K562 (cell line): ENCODE measurements at regions not wholly inside any gene's neighbourhood (a gene's known extent, or its start where the extent isn't known, plus 50 kb on each side); places are given as distances from the start of the nearest gene placed in this dataset.

Experiments used
- CREB3 ChIP-seq: fragments of 450-650 bp; conservative IDR thresholded peaks from 2 replicates; pipeline ENCODE4 v1.6.1; 2016; ENCODE audit warnings: missing genetic modification characterization, low read depth, mild to moderate bottlenecking, missing compliant biosample characterization, moderate library complexity
- CREM ChIP-seq: IDR thresholded peaks from 2 replicates; pipeline ENCODE4 v1.6.1; 2014; ENCODE audit warnings: antibody characterized with exemption, low read depth
- FIP1L1 ChIP-seq: fragments of 200-400 bp; formaldehyde crosslinking; IDR thresholded peaks from 2 replicates; pipeline ENCODE4 v1.6.1; 2018; ENCODE audit warnings: mild to moderate bottlenecking, low read depth, low read length; ENCODE audit not compliant: poor library complexity, severe bottlenecking
- IRF1 ChIP-seq: sonication (generic); formaldehyde crosslinking; IDR thresholded peaks from 2 replicates; pipeline ENCODE4 v1.8.0; 2022; ENCODE audit warnings: missing genetic modification reagents, mild to moderate bottlenecking, borderline replicate concordance
- MAFK ChIP-seq: IDR thresholded peaks from 2 replicates; pipeline ENCODE4 v1.6.1; 2011; ENCODE audit warnings: low read length, improper control_type of control experiment
- MAX ChIP-seq: sonication (generic); formaldehyde crosslinking; IDR thresholded peaks from 2 replicates; pipeline ENCODE4 v1.9.0; 2022; ENCODE audit warnings: mild to moderate bottlenecking, missing genetic modification reagents
- NR2C2 ChIP-seq, 2 experiments: fragments of 200-800 bp in 1 of 2; sonication (Bioruptor generic) in 1 of 2; sonication (generic) in 1 of 2; formaldehyde crosslinking in 1 of 2; IDR thresholded peaks; 2 replicates each; pipeline versions ENCODE4 v1.6.1 to v1.8.0; 2016 to 2022; ENCODE audit warnings: mild to moderate bottlenecking in 1 of 2, missing compliant biosample characterization in 1 of 2, missing genetic modification characterization in 1 of 2, missing genetic modification reagents in 1 of 2
- NUFIP1 ChIP-seq: fragments of 450-650 bp; IDR thresholded peaks from 2 replicates; pipeline ENCODE4 v1.6.1; 2018; ENCODE audit not compliant: partially characterized antibody
- POLR3A ChIP-seq: IDR thresholded peaks from 2 replicates; pipeline ENCODE4 v1.6.1; 2011; ENCODE audit warnings: borderline replicate concordance, mild to moderate bottlenecking, moderate library complexity; ENCODE audit not compliant: insufficient read length, insufficient read depth; ENCODE audit errors: extremely low read depth
- SMARCA4 ChIP-seq: fragments of 450-650 bp; IDR thresholded peaks from 2 replicates; pipeline ENCODE4 v1.6.1; 2016
- SRSF7 ChIP-seq: fragments of 200-400 bp; formaldehyde crosslinking; optimal IDR thresholded peaks from 2 replicates; pipeline ENCODE3; 2017; ENCODE audit warnings: mild to moderate bottlenecking, low read depth, low read length
- STAT5A ChIP-seq: IDR thresholded peaks from 2 replicates; pipeline ENCODE4 v1.6.1; 2012; ENCODE audit warnings: low read length, inconsistent platforms, borderline replicate concordance
- STAT5B ChIP-seq: fragments of 250-450 bp; sonication (Bioruptor Pico); IDR thresholded peaks from 2 replicates; pipeline ENCODE4 v1.8.0; 2021; ENCODE audit warnings: mild to moderate bottlenecking, inconsistent platforms
- TEAD2 ChIP-seq: fragments of 450-650 bp; IDR thresholded peaks from 2 replicates; pipeline ENCODE4 v1.6.1; 2016; ENCODE audit warnings: missing genetic modification characterization, control low read depth, missing compliant biosample characterization
- TRIM24 ChIP-seq, 2 experiments: fragments of 450-650 bp; IDR thresholded peaks; 2 replicates each; pipeline ENCODE4 v1.6.1; 2016
- ZNF3 ChIP-seq: fragments of 250-450 bp; sonication (Bioruptor Pico); IDR thresholded peaks from 2 replicates; pipeline ENCODE4 v1.5.0; 2021; ENCODE audit warnings: mild to moderate bottlenecking, moderate library complexity
- ZNF384 ChIP-seq: IDR thresholded peaks from 2 replicates; pipeline ENCODE4 v1.6.1; 2012; ENCODE audit warnings: low read depth, low read length, improper control_type of control experiment
- ZNF584 ChIP-seq: fragments of 200-800 bp; sonication (Bioruptor generic); IDR thresholded peaks from 2 replicates; pipeline ENCODE4 v1.6.1; 2016; ENCODE audit warnings: low read depth, mild to moderate bottlenecking, missing genetic modification characterization, missing compliant biosample characterization
- TF ChIP-seq, protein P1 (sequence below), 2 experiments: fragments of 450-650 bp in 1 of 2; sonication (generic) in 1 of 2; formaldehyde crosslinking in 1 of 2; IDR thresholded peaks in 1 of 2; conservative IDR thresholded peaks in 1 of 2; 2 replicates each; pipeline versions ENCODE4 v1.6.1 to v1.8.1; 2016 to 2023; ENCODE audit warnings: mild to moderate bottlenecking in 2 of 2, moderate library complexity in 2 of 2, inconsistent platforms in 1 of 2, missing genetic modification reagents in 1 of 2
- TF ChIP-seq, protein P2 (sequence below): fragments of 450-650 bp; formaldehyde crosslinking; IDR thresholded peaks from 2 replicates; pipeline ENCODE4 v1.4.0; 2022; ENCODE audit warnings: missing genetic modification characterization
- TF ChIP-seq, protein P3 (sequence below), 3 experiments: fragments of 200-800 bp in 1 of 3; sonication (Bioruptor generic) in 1 of 3; sonication (generic) in 1 of 3; formaldehyde crosslinking in 1 of 3; IDR thresholded peaks; 2 replicates each; pipeline versions ENCODE4 v1.6.1 to v1.8.0; 2016 to 2022; ENCODE audit warnings: mild to moderate bottlenecking in 2 of 3, missing compliant biosample characterization in 2 of 3, missing genetic modification characterization in 2 of 3, missing genetic modification reagents in 1 of 3

DNA sequence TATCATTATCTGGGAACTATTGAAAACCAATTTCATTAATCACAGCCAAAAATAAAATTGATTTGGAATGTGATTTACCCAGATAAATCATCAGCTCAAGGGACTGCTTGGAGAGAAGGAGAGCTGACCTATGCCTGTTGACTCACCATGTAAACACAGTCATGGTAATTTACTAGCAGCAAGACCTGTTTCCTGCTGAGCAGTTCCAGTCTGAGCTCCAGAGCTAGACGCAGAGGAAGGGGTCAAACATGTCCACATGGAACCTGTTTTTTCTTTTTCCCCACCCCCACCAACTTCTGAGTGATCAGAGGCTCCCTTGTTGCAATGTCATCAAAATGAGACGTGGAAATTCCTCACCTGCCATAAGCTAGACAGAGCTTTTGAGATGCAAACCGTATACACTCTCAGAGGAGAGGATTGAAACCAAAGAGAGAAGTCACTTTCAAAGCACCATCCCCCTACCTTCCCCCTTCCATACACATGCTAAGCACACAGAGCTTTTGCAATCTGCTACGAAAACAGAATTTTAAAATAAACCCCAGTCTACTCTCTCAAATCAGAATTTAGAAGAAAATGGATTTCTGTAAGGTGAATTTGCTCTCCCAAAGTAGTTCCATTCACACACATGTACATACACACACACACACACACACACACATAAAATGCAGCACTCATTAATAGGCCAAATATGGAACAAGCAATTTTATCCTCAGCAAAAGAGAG lies 55.9 kb upstream of the PTGFRN start (continued):
- TF ChIP-seq NR2C2 (CRISPR knock-in tag; IDR thresholded peaks at IDR 0.05) (no peak), NR2C2 (tag; IDR thresholded peaks at IDR 0.05) (peak; percentile 69; the same call in 1 of the 2 replicates), STAT5A (no peak), ZNF384 (0 out of 2 replicates have a peak, but pooled peaks have one; percentile 27), NUFIP1 (no peak), TRIM24 (IDR thresholded peaks at IDR 0.05) (no peak), IRF1 (CRISPR knock-in tag) (no peak), ZNF584 (no peak), SRSF7 (no peak), TEAD2 (tag) (no peak), SMARCA4 (peak; percentile 52; the same call in 1 of the 2 replicates), MAFK (peak; percentile 46; the same call in 1 of the 2 replicates), STAT5B (CRISPR knock-in tag) (no peak), MAX (no peak), CREM (peak; percentile 55; the same call in 1 of the 2 replicates), CREB3 (tag) (no peak), POLR3A (no peak), ZNF3 (CRISPR knock-in tag) (no peak), FIP1L1 (no peak)
- TF ChIP-seq, protein P1, sequence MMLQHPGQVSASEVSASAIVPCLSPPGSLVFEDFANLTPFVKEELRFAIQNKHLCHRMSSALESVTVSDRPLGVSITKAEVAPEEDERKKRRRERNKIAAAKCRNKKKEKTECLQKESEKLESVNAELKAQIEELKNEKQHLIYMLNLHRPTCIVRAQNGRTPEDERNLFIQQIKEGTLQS (IDR thresholded peaks at IDR 0.05) = peak; percentile 72
- TF ChIP-seq, protein P1 (CRISPR knock-in tag; conservative IDR thresholded peaks at IDR 0.05) = no peak
- TF ChIP-seq, protein P2, sequence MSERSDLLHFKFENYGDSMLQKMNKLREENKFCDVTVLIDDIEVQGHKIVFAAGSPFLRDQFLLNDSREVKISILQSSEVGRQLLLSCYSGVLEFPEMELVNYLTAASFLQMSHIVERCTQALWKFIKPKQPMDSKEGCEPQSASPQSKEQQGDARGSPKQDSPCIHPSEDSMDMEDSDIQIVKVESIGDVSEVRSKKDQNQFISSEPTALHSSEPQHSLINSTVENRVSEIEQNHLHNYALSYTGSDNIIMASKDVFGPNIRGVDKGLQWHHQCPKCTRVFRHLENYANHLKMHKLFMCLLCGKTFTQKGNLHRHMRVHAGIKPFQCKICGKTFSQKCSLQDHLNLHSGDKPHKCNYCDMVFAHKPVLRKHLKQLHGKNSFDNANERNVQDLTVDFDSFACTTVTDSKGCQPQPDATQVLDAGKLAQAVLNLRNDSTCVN (CRISPR knock-in tag) = no peak
- TF ChIP-seq, protein P3, sequence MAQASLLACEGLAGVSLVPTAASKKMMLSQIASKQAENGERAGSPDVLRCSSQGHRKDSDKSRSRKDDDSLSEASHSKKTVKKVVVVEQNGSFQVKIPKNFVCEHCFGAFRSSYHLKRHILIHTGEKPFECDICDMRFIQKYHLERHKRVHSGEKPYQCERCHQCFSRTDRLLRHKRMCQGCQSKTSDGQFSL (CRISPR knock-in tag; IDR thresholded peaks at IDR 0.05) = no peak
- TF ChIP-seq, protein P3 (tag; IDR thresholded peaks at IDR 0.05) = no peak
